CD4-positive, alpha-beta T cell (primary cell): ENCODE measurements at regions not wholly inside any gene's neighbourhood (a gene's known extent, or its start where the extent isn't known, plus 50 kb on each side); places are given as distances from the start of the nearest gene placed in this dataset.

ENCODE experiments used
- ATAC-seq: fragments of 200-7000 bp; cut with Tn5 transposase; one replicate; pipeline ENCODE4 v1.10.0; 2022; ENCODE audit warnings: mild to moderate bottlenecking; ENCODE audit not compliant: poor library complexity
- CTCF ChIA-PET: fragments of 350-600 bp; sonication (Branson Sonifier 250); formaldehyde crosslinking; loops from one replicate; lab custom pipeline; 2021; ENCODE audit warnings: antibody characterized with exemption, inconsistent platforms; lab: Charles Lee
- POLR2A ChIA-PET: fragments of 350-600 bp; sonication (Branson Sonifier 250); formaldehyde crosslinking; loops from one replicate; lab custom pipeline; 2021; ENCODE audit warnings: antibody characterized with exemption, inconsistent platforms; lab: Charles Lee
- DNase-seq, 14 experiments: peaks; one replicate each; pipeline ENCODE4 v3.0.0-alpha.2; 2013 to 2020; ENCODE audit warnings: mixed read lengths in 2 of 14
- H3K27ac ChIP-seq, 2 donors: one replicate each; pipeline versions ENCODE4 v1.5.1 to v1.7.0; 2013; ENCODE audit warnings: low read length in 2 of 2, low read depth in 1 of 2, mild to moderate bottlenecking in 1 of 2
- H3K27me3 ChIP-seq, 2 experiments: 1 replicate in 1 of 2; 2 replicates in 1 of 2; pipeline versions ENCODE4 v1.6.1 to v1.7.0; 2013; ENCODE audit warnings: low read length in 2 of 2, control low read depth in 1 of 2, mild to moderate bottlenecking in 1 of 2, moderate library complexity in 1 of 2; ENCODE audit not compliant: insufficient read depth in 2 of 2, control insufficient read depth in 1 of 2
- H3K36me3 ChIP-seq: one replicate; pipeline ENCODE4 v1.6.1; 2013; ENCODE audit warnings: low read length, control low read depth; ENCODE audit not compliant: insufficient read depth
- H3K4me1 ChIP-seq: one replicate; pipeline ENCODE4 v1.6.1; 2013; ENCODE audit warnings: low read length, control low read depth; ENCODE audit not compliant: insufficient read depth
- H3K4me3 ChIP-seq: one replicate; pipeline ENCODE4 v1.5.1; 2013; ENCODE audit warnings: mild to moderate bottlenecking, low read length, moderate library complexity
- H3K9me3 ChIP-seq, 2 experiments: 1 replicate in 1 of 2; 2 replicates in 1 of 2; pipeline versions ENCODE4 v1.6.1 to v1.7.0; 2013; ENCODE audit warnings: low read length in 2 of 2, mild to moderate bottlenecking in 2 of 2, control low read depth in 1 of 2, moderate library complexity in 1 of 2; ENCODE audit not compliant: control insufficient read depth in 1 of 2, insufficient read depth in 1 of 2
- H3K27ac Mint-ChIP-seq: one replicate; pipeline ENCODE4 v1.8.0; 2020; ENCODE audit warnings: mixed read lengths
- H3K27me3 Mint-ChIP-seq: one replicate; pipeline ENCODE4 v1.8.0; 2021; ENCODE audit warnings: mixed read lengths
- H3K36me3 Mint-ChIP-seq: one replicate; pipeline ENCODE4 v1.8.0; 2021; ENCODE audit warnings: low read depth, mixed read lengths
- H3K4me1 Mint-ChIP-seq: one replicate; pipeline ENCODE4 v1.8.0; 2021; ENCODE audit warnings: low read depth, mixed read lengths
- H3K4me3 Mint-ChIP-seq: one replicate; pipeline ENCODE4 v1.8.0; 2020; ENCODE audit warnings: mild to moderate bottlenecking, mixed read lengths
- H3K9me3 Mint-ChIP-seq: one replicate; pipeline ENCODE4 v1.8.0; 2020; ENCODE audit warnings: mixed read lengths
- intact Hi-C, 2 experiments: fragments of 100-400 bp; cut with DNase I in 1 of 2; cut with micrococcal nuclease in 1 of 2; formaldehyde crosslinking; loops; one replicate each; pipeline versions ENCODE4 v1.15.1 to v1.9.0; 2023 to 2025; cut with DNase I, micrococcal nuclease
- TF ChIP-seq, protein P1 (sequence below): fragments of 200-600 bp; IDR thresholded peaks from one replicate; pipeline ENCODE4 v1.8.0; 2022; ENCODE audit warnings: antibody characterized with exemption, mild to moderate bottlenecking

DNA sequence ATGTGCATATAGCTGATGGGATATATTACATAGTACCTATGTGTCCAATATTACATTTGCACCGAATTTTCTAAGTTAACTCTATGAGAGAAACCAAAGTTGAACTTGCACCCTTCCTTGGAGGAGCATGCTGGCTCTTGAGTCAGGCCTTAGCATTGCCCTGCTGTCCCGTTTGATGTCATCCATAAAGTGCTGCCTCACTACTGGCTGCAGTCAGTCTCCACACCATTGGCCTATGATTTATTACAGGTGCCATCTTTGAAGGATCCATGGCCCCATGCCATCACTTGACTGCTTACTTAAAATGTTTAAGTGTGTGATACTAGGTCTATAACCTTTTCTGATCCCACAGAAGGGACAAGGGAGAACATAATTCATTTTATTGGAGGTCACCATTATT is 249.3 kb upstream of the RBBP8 start:
- ATAC-seq (no peak), DNase-seq (no peak)
- ChIA-PET POLR2A (no interaction called here), CTCF (no interaction called here)
- Mint-ChIP-seq H3K27ac (no peak overlapping the region), H3K27me3 (peaks cover 16% of the 10 kb centered on the region), H3K36me3 (no peaks in the 10 kb centered on the region), H3K4me3 (no peak overlapping the region), H3K9me3 (no peaks in the 10 kb centered on the region), H3K4me1 (no peaks in the 10 kb centered on the region)
- H3K4me1 ChIP-seq, result no peaks in the 10 kb centered on the region
- H3K9me3 ChIP-seq, result peaks cover 0 to 9% of the 10 kb centered on the region in 2 experiments
- H3K27ac ChIP-seq, result no peak overlapping the region
- H3K27me3 ChIP-seq, result peaks cover 0 to 8% of the 10 kb centered on the region in 2 experiments
- no peaks in the 10 kb centered on the region for H3K36me3 ChIP-seq
- intact Hi-C loops, result no loop called here
- TF ChIP-seq, protein P1, sequence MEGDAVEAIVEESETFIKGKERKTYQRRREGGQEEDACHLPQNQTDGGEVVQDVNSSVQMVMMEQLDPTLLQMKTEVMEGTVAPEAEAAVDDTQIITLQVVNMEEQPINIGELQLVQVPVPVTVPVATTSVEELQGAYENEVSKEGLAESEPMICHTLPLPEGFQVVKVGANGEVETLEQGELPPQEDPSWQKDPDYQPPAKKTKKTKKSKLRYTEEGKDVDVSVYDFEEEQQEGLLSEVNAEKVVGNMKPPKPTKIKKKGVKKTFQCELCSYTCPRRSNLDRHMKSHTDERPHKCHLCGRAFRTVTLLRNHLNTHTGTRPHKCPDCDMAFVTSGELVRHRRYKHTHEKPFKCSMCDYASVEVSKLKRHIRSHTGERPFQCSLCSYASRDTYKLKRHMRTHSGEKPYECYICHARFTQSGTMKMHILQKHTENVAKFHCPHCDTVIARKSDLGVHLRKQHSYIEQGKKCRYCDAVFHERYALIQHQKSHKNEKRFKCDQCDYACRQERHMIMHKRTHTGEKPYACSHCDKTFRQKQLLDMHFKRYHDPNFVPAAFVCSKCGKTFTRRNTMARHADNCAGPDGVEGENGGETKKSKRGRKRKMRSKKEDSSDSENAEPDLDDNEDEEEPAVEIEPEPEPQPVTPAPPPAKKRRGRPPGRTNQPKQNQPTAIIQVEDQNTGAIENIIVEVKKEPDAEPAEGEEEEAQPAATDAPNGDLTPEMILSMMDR, result no peak
- no peak overlapping the region for H3K4me3 ChIP-seq

- Mint-ChIP-seq H3K27ac (no peak overlapping the region), H3K4me3 (no peak overlapping the region), H3K4me1 (no peaks in the 10 kb centered on the region), H3K27me3 (peaks cover 16% of the 10 kb centered on the region), H3K9me3 (no peaks in the 10 kb centered on the region), H3K36me3 (no peaks in the 10 kb centered on the region)
- no peaks in the 10 kb centered on the region for H3K4me1 ChIP-seq
- no peak for DNase-seq
- intact Hi-C loops, result no loop called here
- ChIA-PET CTCF (no interaction called here), POLR2A (no interaction called here)
- H3K27me3 ChIP-seq, result peaks cover 0 to 8% of the 10 kb centered on the region in 2 experiments
- no peak overlapping the region for H3K4me3 ChIP-seq
- peaks cover 0 to 9% of the 10 kb centered on the region in 2 experiments for H3K9me3 ChIP-seq
- no peak overlapping the region for H3K27ac ChIP-seq
- no peaks in the 10 kb centered on the region for H3K36me3 ChIP-seq
- TF ChIP-seq, protein P1, result no peak
- ATAC-seq, result no peak
These were observed 248.9 kb upstream of the RBBP8 start for GRCh38 chr18:22684268-22684667.

DNA sequence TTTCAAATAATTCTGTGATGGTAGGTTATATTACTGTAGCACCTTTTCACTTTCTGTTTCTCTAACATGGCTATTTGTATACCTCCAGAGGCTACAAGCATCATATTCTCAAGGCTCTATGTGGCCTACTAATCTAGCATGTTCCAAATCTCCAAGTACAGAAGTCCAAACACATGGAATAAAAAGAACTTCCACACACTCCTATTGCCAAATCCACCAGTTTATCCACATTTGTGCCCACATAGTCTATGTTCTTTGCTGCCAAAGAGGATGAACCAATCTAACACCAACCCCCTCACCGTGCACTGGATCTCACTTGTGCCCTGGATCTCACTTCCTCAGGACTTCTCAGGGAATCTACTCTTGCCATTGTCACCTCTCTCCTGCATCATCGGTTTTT is 247.3 kb upstream of the RBBP8 start:
- no peak for ATAC-seq
- Histone ChIP-seq H3K27me3 (peaks cover 0 to 6% of the 10 kb centered on the region in 2 experiments), H3K36me3 (no peaks in the 10 kb centered on the region), H3K4me3 (no peak overlapping the region), H3K27ac (no peak overlapping the region), H3K4me1 (no peaks in the 10 kb centered on the region), H3K9me3 (peaks cover 0 to 9% of the 10 kb centered on the region in 2 experiments)
- no peaks in the 10 kb centered on the region for H3K36me3 Mint-ChIP-seq
- H3K4me3 Mint-ChIP-seq, result no peak overlapping the region
- H3K4me1 Mint-ChIP-seq, result no peaks in the 10 kb centered on the region
- no peak for DNase-seq
- ChIA-PET CTCF (no interaction called here), POLR2A (no interaction called here)
- H3K27ac Mint-ChIP-seq, result no peak overlapping the region
- H3K9me3 Mint-ChIP-seq, result no peaks in the 10 kb centered on the region
- peaks cover 14% of the 10 kb centered on the region for H3K27me3 Mint-ChIP-seq
- TF ChIP-seq, protein P1, result no peak
- intact Hi-C loops, result no loop called here
